Upper lobe of left lung (tissue), 4 donors: ENCODE measurements at regions not wholly inside any gene's neighbourhood (a gene's known extent, or its start where the extent isn't known, plus 50 kb on each side); places are given as distances from the start of the nearest gene placed in this dataset.
"Not testable (repeated sequence)": the region's sequence is repeated elsewhere in the genome, so short reads cannot be mapped to it uniquely, and the experiment has no call there.

Source experiments
- CTCF ChIP-seq, 6 experiments: fragments of 450-650 bp in 4 of 6; fragments of 200-600 bp in 2 of 6; sonication (generic) in 2 of 6; IDR thresholded peaks; one replicate each; pipeline ENCODE4 v1.5.1; 2016 to 2019; ENCODE audit warnings: antibody characterized with exemption in 6 of 6
- EP300 ChIP-seq, 4 donors: sonication (generic); formaldehyde crosslinking; IDR thresholded peaks; one replicate each; pipeline ENCODE4 v1.5.1; 2017; ENCODE audit warnings: antibody characterized with exemption in 4 of 4, control low read depth in 2 of 4
- POLR2AphosphoS5 ChIP-seq, 2 donors: sonication (generic); formaldehyde crosslinking; IDR thresholded peaks; one replicate each; pipeline ENCODE4 v1.5.1; 2017; ENCODE audit warnings: antibody characterized with exemption in 2 of 2

- TF ChIP-seq POLR2AphosphoS5, CTCF, EP300 (IDR thresholded peaks at IDR 0.05): not testable (repeated sequence)
Measured at GRCh38 chr20:40004092-40004491, 684.9 kb downstream of the MAFB start.
